Fibroblast of villous mesenchyme (primary cell): ENCODE measurements at regions not wholly inside any gene's neighbourhood (a gene's known extent, or its start where the extent isn't known, plus 50 kb on each side); places are given as distances from the start of the nearest gene placed in this dataset.

Experiments used
- DNase-seq: peaks from one replicate; pipeline ENCODE4 v3.0.0-alpha.2; 2010; ENCODE audit warnings: low read depth
- H3K4me3 ChIP-seq: 2 replicates; pipeline ENCODE4 v1.5.1; 2011; ENCODE audit warnings: low read depth, mild to moderate bottlenecking, low read length
- TF ChIP-seq, protein P1 (sequence below): IDR thresholded peaks from 2 replicates; pipeline ENCODE4 v1.5.1; 2012; ENCODE audit warnings: low read depth, mild to moderate bottlenecking, low read length; ENCODE audit not compliant: insufficient read depth

DNA sequence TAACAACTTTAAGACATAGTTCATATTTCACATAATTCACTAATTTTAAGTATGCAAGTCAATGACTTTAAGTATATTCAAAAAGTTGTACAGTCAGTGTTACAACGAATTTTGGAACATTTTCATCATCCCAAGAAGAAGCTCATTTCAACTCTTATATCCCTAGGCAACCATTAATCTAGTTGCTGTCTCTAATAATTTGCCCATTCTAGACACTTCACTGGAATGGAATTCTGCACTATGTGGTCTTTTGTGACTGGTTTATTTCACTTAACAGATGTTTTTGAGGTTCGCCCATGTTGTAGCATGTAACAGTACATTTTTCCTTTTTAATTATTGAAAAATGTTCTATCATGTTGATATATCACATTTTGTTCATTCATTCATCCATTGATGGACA, 104.2 kb upstream of the SPRED1 start:
- no peak overlapping the region for H3K4me3 ChIP-seq
- TF ChIP-seq, protein P1, sequence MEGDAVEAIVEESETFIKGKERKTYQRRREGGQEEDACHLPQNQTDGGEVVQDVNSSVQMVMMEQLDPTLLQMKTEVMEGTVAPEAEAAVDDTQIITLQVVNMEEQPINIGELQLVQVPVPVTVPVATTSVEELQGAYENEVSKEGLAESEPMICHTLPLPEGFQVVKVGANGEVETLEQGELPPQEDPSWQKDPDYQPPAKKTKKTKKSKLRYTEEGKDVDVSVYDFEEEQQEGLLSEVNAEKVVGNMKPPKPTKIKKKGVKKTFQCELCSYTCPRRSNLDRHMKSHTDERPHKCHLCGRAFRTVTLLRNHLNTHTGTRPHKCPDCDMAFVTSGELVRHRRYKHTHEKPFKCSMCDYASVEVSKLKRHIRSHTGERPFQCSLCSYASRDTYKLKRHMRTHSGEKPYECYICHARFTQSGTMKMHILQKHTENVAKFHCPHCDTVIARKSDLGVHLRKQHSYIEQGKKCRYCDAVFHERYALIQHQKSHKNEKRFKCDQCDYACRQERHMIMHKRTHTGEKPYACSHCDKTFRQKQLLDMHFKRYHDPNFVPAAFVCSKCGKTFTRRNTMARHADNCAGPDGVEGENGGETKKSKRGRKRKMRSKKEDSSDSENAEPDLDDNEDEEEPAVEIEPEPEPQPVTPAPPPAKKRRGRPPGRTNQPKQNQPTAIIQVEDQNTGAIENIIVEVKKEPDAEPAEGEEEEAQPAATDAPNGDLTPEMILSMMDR: no peak
- peak; percentile 39 for DNase-seq

DNA sequence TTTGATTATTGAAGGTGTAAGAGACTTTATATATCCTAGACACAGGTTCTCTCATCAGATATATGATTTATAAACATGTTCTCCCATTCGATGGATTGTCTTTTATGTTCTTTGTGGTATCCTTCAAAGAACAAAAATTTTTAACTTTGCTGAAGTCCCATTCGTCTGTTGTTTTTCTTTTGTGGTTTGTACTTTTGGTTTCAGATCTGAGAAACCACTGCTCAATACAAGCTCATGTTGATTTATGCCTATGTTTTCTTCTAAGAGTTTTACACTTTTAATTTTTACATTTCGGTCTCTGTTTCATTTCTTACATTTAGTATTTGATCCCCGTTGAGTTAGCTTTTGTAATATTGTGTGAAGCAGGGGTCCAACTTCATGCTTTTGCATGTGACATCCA, 103.3 kb upstream of the SPRED1 start:
- no peak overlapping the region for H3K4me3 ChIP-seq
- TF ChIP-seq, protein P1: no peak
- DNase-seq: peak; percentile 29

DNA sequence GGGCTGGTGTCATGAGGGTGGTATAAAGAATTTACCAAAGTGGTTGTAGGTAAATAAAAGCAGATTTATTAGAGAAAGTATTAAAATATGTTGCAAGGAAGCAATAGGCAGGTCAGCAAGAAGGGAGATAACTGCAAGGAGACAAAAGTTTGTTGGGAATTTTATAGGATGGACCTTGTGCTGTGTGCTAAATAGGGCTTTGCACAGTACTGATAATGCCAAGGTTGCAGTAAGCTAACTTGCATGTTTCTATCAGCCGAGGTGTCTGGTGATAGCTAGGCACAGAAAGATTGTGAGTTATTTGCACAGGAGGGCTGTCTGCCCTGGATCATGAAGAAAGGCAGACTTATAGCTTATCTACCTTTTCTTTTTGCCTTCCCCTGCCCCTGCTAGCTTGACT, 102.5 kb upstream of the SPRED1 start:
- TF ChIP-seq, protein P1: no peak
- H3K4me3 ChIP-seq: no peak overlapping the region
- no peak for DNase-seq

DNA sequence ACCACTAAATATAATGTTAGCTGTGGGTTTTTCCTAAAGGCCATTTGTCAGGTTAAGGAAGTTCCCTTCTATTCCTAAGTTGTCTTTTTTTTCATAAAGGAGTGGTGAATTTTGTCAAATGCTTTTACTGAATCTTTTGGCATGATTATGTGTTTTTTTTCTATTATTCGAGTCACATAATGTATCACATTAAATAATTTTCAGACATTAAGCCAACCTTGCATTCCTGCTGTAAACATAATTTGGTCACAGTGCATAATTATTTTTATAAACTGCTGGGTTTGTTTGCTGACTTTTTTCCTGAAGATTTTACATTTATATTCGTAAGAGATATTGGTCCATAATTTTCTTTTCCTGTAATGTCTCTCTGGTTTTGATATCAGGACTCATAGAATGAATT, 101.8 kb upstream of the SPRED1 start:
- TF ChIP-seq, protein P1: no peak
- DNase-seq: no peak
- H3K4me3 ChIP-seq: no peak overlapping the region

DNA sequence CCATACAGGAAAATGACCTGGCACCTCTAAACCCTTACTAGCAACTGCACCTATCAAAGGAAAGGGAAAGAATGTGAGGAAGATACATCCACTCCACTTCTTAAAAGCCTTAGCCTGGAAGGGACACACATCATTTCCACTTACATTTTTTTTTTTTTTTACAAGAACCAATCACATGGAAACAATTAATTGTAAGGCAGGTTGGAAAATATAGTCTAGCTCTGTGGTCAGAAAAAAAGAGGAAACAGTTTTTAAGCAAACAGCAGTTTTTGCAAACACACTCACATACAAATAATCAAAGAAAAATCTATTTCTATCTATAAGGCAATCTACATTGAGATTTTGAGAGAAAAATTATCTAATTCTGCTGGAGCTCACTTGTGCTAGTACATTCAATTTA, 98.9 kb upstream of the SPRED1 start:
- TF ChIP-seq, protein P1: no peak
- no peak for DNase-seq
- no peak overlapping the region for H3K4me3 ChIP-seq

DNA sequence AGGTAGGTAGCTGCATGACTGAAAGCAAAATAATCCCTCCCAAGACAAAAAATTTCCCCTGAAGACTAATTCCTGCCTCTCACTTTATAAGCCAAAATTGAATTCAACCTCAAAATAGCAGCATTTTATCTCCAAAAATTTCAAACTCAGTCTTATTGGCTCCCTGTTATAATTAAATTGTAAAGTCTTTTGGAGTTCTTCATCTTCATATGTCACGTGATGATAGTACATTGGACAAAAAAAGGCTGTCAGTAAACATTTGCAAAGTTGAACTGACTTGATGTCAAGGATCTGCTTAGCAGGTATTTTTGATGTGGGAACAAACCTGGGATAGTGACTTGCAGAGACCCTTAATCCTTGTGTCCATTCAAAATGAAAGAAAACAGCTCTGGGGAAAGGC, 98.4 kb upstream of the SPRED1 start:
- TF ChIP-seq, protein P1: no peak
- DNase-seq: no peak
- no peak overlapping the region for H3K4me3 ChIP-seq

DNA sequence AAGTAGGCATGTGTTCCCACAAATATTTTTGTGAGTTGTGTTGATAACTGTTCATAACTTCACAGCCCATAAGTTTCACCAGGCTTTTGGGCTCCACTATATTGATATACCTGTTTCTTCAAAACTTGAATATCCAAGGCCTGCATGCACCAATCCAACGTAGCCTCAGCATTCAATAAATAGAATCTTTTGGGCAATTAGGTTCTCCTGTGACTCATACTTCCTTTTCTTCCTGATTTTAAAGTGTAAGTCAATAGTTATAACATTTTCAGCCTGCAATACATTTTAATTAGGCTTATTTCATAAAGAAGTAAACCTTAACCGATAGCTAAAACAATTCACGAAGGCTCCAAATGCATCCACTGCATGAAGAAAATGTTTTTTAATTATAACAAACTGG, 97.8 kb upstream of the SPRED1 start:
- H3K4me3 ChIP-seq: no peak overlapping the region
- TF ChIP-seq, protein P1: no peak
- no peak for DNase-seq
